Gastroesophageal sphincter (tissue), 4 donors: ENCODE measurements at regions not wholly inside any gene's neighbourhood (a gene's known extent, or its start where the extent isn't known, plus 50 kb on each side); places are given as distances from the start of the nearest gene placed in this dataset.

Experiments used
- ATAC-seq: fragments of 150-250 bp; one replicate; pipeline ENCODE4 v1.9.1; 2016; ENCODE audit warnings: mild to moderate bottlenecking, moderate library complexity
- H3K27ac ChIP-seq, 4 donors: fragments of 200-600 bp; sonication (generic) in 3 of 4; 1 replicate in 3 of 4; 2 replicates in 1 of 4; pipeline ENCODE4 v1.5.1; 2016 to 2019
- H3K27me3 ChIP-seq: fragments of 200-600 bp; sonication (generic); one replicate; pipeline ENCODE4 v1.5.1; 2019
- H3K36me3 ChIP-seq, 2 donors: fragments of 200-600 bp; sonication (generic); one replicate each; pipeline ENCODE4 v1.5.1; 2019; ENCODE audit warnings: control low read depth in 1 of 2
- H3K4me1 ChIP-seq, 3 donors: fragments of 200-600 bp; sonication (generic); 1 replicate in 2 of 3; 2 replicates in 1 of 3; pipeline ENCODE4 v1.5.1; 2016 to 2019; ENCODE audit warnings: control low read depth in 2 of 3
- H3K4me3 ChIP-seq, 2 donors: fragments of 200-600 bp; sonication (generic); one replicate each; pipeline ENCODE4 v1.5.1; 2019; ENCODE audit warnings: mild to moderate bottlenecking in 1 of 2, moderate library complexity in 1 of 2
- H3K9me3 ChIP-seq, 3 donors: fragments of 200-600 bp; sonication (generic); one replicate each; pipeline ENCODE4 v1.5.1; 2017 to 2019; ENCODE audit warnings: control low read depth in 2 of 3
- CTCF ChIP-seq, 4 experiments: fragments of 200-600 bp in 2 of 4; fragments of 450-650 bp in 2 of 4; sonication (generic) in 1 of 4; IDR thresholded peaks; one replicate each; pipeline ENCODE4 v1.5.1; 2017 to 2019; ENCODE audit warnings: antibody characterized with exemption in 4 of 4, mild to moderate bottlenecking in 2 of 4, moderate library complexity in 2 of 4
- EP300 ChIP-seq: sonication (generic); formaldehyde crosslinking; IDR thresholded peaks from one replicate; pipeline ENCODE4 v1.6.1; 2017; ENCODE audit warnings: antibody characterized with exemption, mild to moderate bottlenecking
- POLR2A ChIP-seq, 2 donors: fragments of 450-650 bp; IDR thresholded peaks; one replicate each; pipeline ENCODE4 v1.6.1; 2017; ENCODE audit warnings: antibody characterized with exemption in 2 of 2, mild to moderate bottlenecking in 2 of 2, moderate library complexity in 1 of 2
- POLR2AphosphoS5 ChIP-seq: sonication (generic); formaldehyde crosslinking; IDR thresholded peaks from one replicate; pipeline ENCODE4 v1.6.1; 2017; ENCODE audit warnings: antibody characterized with exemption
- WGBS, 2 donors: methylation state at CpG; one replicate each; pipeline ENCODE4 v1.1.5; 2018; ENCODE audit warnings: low coverage in 1 of 2; 5-methylcytosine and 5-hydroxymethylcytosine counted together

- no peak for ATAC-seq
- no peak overlapping the region for H3K4me3 ChIP-seq
- H3K4me1 ChIP-seq = no peaks in the 10 kb centered on the region
- H3K27ac ChIP-seq = no peak overlapping the region
- no peak for TF ChIP-seq CTCF (IDR thresholded peaks at IDR 0.05)
- no peak for TF ChIP-seq POLR2A (IDR thresholded peaks at IDR 0.05)
- no peak for TF ChIP-seq EP300
- no peak for TF ChIP-seq POLR2AphosphoS5
- no peaks in the 10 kb centered on the region for H3K9me3 ChIP-seq
- 79 to 89% methylated on average over 3 to 5 of the region's 5 CpGs for WGBS, 2 donors
- H3K27me3 ChIP-seq = no peaks in the 10 kb centered on the region
- no peaks in the 10 kb centered on the region for H3K36me3 ChIP-seq
These were observed 79.7 kb upstream of the JARID2 start for GRCh38 chr6:15166121-15166520.

GRCh38 chr6:15170126-15170525, 75.7 kb upstream of the JARID2 start:
- Histone ChIP-seq H3K4me3 (no peak overlapping the region), H3K36me3 (no peaks in the 10 kb centered on the region), H3K27ac (no peak overlapping the region), H3K4me1 (no peaks in the 10 kb centered on the region), H3K27me3 (no peaks in the 10 kb centered on the region), H3K9me3 (no peaks in the 10 kb centered on the region)
- 87 to 100% methylated on average over 1 to 3 of the region's 8 CpGs for WGBS, 2 donors
- no peak for ATAC-seq
- TF ChIP-seq POLR2AphosphoS5 (no peak), EP300 (no peak), CTCF (IDR thresholded peaks at IDR 0.05) (no peak), POLR2A (IDR thresholded peaks at IDR 0.05) (no peak)

GRCh38 chr6:15171026-15171425, 74.8 kb upstream of the JARID2 start:
- no peaks in the 10 kb centered on the region for H3K9me3 ChIP-seq
- H3K36me3 ChIP-seq = no peaks in the 10 kb centered on the region
- TF ChIP-seq POLR2AphosphoS5 (no peak), CTCF (IDR thresholded peaks at IDR 0.05) (no peak), EP300 (no peak), POLR2A (IDR thresholded peaks at IDR 0.05) (no peak)
- no peaks in the 10 kb centered on the region for H3K27me3 ChIP-seq
- H3K4me3 ChIP-seq = no peak overlapping the region
- ATAC-seq = no peak
- no peak overlapping the region for H3K27ac ChIP-seq
- H3K4me1 ChIP-seq = no peaks in the 10 kb centered on the region
- 98% methylated on average over 5 of the region's 5 CpGs for WGBS, 2 donors

- Histone ChIP-seq H3K4me3 (no peak overlapping the region), H3K27ac (no peak overlapping the region), H3K36me3 (no peaks in the 10 kb centered on the region), H3K4me1 (no peaks in the 10 kb centered on the region), H3K9me3 (no peaks in the 10 kb centered on the region), H3K27me3 (no peaks in the 10 kb centered on the region)
- ATAC-seq = no peak
- WGBS, 2 donors = 88 to 91% methylated on average over 8 to 9 of the region's 9 CpGs
- TF ChIP-seq POLR2AphosphoS5 = no peak
- TF ChIP-seq CTCF (IDR thresholded peaks at IDR 0.05) = no peak
- no peak for TF ChIP-seq EP300
- no peak for TF ChIP-seq POLR2A (IDR thresholded peaks at IDR 0.05)
These were observed 69.0 kb upstream of the JARID2 start for GRCh38 chr6:15176816-15177370.

- ATAC-seq = no peak
- no peak for TF ChIP-seq EP300
- TF ChIP-seq POLR2A (IDR thresholded peaks at IDR 0.05) = no peak
- no peak for TF ChIP-seq POLR2AphosphoS5
- no peak for TF ChIP-seq CTCF (IDR thresholded peaks at IDR 0.05)
- Histone ChIP-seq H3K27ac (no peak overlapping the region), H3K36me3 (no peaks in the 10 kb centered on the region), H3K27me3 (no peaks in the 10 kb centered on the region), H3K4me1 (no peaks in the 10 kb centered on the region), H3K9me3 (no peaks in the 10 kb centered on the region), H3K4me3 (no peak overlapping the region)
- WGBS, 2 donors = 83 to 100% methylated on average over 2 of the region's 2 CpGs
These were observed 61.9 kb upstream of the JARID2 start for GRCh38 chr6:15183979-15184378.
